ENCODE measurements at regions not wholly inside any gene's neighbourhood (a gene's known extent, or its start where the extent isn't known, plus 50 kb on each side); places are given as distances from the start of the nearest gene placed in this dataset.

DNA sequence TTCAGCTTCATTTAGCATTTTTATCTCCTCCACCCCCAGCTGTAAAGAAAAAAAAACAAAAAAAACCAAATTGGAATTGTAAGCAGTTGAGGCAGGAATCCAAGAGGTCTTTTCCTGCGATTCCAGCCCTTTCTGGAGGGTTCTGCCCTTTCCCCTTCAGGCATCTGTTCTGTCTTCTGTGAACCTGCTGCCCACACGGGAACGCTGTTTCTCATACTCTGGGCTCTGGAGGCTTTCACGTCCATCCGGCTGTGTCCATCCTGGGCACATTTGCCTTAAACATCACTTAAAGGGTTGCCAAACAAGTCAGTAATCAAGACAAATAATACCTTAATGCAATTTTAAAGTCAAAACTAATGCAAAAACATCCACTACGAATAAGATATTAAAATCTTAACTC is 302.8 kb upstream of the PITRM1 start:
- DNase-seq (ENCODE audit: low read depth), result no peak
- H3K4me3 ChIP-seq (ENCODE audit: low read depth, low read length), result no peak overlapping the region
- TF ChIP-seq, protein P1, sequence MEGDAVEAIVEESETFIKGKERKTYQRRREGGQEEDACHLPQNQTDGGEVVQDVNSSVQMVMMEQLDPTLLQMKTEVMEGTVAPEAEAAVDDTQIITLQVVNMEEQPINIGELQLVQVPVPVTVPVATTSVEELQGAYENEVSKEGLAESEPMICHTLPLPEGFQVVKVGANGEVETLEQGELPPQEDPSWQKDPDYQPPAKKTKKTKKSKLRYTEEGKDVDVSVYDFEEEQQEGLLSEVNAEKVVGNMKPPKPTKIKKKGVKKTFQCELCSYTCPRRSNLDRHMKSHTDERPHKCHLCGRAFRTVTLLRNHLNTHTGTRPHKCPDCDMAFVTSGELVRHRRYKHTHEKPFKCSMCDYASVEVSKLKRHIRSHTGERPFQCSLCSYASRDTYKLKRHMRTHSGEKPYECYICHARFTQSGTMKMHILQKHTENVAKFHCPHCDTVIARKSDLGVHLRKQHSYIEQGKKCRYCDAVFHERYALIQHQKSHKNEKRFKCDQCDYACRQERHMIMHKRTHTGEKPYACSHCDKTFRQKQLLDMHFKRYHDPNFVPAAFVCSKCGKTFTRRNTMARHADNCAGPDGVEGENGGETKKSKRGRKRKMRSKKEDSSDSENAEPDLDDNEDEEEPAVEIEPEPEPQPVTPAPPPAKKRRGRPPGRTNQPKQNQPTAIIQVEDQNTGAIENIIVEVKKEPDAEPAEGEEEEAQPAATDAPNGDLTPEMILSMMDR (IDR thresholded peaks at IDR 0.05; ENCODE audit: insufficient read depth, low read depth, low read length, missing control alignments), result no peak

DNA sequence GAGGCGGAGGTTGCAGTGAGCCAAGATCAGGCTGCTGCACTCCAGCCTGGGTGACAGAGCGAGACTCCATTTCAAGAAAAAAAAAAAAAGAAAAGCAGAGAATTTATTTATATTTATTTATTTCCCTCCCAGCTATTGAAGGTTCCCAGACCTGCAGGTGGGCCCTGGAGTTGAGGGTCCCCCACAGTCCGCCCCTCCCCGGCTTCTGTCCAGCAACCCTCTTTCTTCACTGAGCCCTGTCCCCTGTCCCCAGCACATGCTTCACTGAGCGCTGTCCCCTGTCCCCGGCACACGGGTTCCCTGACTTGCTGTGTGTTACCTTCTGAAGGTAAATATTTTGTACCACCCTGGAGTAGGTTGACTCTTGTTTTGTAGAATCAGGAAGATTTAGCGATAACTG is 301.7 kb upstream of the PITRM1 start:
- no peak for DNase-seq (ENCODE audit: low read depth)
- H3K4me3 ChIP-seq (ENCODE audit: low read depth, low read length), result no peak overlapping the region
- TF ChIP-seq, protein P1 (IDR thresholded peaks at IDR 0.05; ENCODE audit: insufficient read depth, low read depth, low read length, missing control alignments), result no peak

DNA sequence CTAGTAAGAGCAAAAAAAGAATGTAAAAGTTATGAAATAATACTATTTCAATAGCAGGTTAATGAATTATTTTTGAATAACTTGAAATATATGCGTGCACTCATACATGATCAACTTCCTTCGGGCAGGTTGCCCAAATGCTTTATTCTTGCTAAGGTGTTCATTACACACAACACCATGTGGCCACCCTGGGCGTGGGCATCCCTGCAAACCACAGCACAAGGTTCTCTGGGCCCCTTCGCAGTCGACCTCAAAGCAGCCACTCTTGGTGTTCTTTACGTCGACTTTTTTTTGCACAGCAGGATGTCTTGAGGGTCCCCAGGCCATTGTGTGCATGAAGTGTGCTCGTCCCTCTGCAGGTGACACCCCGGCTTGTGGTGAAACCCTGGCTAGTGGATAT is 300.7 kb upstream of the PITRM1 start:
- TF ChIP-seq, protein P1 (IDR thresholded peaks at IDR 0.05; ENCODE audit: insufficient read depth, low read depth, low read length, missing control alignments), result no peak
- no peak overlapping the region for H3K4me3 ChIP-seq (ENCODE audit: low read depth, low read length)
- DNase-seq (ENCODE audit: low read depth), result no peak

DNA sequence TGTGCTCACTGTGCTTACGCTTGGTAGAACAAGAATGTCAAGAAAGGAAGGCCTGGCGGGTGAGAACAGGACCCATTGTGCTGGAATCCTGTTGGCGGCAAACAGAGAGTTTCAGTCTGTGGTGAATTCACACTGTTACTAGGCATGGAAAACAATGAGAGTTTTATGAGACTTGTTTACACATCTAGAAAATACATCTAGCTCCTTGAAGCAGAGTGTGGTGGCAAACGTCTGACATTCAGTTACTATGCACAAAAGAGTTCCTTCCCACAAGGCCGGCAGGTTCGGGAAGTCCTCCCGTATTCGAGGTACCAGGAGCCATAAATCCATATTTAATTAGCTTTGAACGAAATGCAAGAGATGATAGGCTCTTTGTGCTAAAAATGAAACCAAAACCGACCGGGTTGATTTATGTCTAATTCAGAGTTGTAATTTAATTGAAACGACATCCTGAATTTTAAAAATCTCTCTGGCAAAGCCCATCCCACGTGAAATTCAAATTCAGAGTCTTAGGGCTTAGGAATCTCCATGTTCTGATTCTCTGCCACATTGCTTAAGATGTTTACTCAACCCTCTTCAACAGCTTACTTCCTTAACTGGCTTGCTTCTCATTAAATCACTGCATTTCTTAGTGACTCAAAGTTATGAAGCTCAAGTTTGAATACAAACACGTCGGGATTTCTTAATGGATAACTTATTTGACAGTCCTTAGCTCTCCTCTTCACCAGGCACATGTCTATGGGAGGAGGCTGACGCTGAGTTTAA is 299.9 kb upstream of the PITRM1 start:
- TF ChIP-seq, protein P1 (IDR thresholded peaks at IDR 0.05; ENCODE audit: insufficient read depth, low read depth, low read length, missing control alignments), result no peak
- DNase-seq (ENCODE audit: low read depth), result no peak
- peak overlapping the region; percentile 47 for H3K4me3 ChIP-seq (ENCODE audit: low read depth, low read length)

DNA sequence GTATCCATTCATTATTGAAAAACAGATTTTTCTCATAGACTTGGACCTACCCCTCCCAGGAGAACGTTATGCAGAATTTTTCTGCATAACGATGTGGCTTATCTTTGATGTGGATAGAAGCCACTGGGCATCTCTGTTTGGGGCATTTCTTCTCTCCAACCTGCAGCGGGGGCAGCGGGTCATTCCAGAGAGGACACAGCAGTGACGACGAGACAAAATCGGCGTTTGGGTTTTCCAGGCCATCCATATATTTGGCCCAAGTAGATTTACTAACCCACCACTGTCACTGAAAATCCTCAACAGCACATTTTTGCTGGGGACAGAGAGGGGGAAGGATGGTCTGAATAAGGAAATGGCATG is 299.3 kb upstream of the PITRM1 start:
- TF ChIP-seq, protein P1 (IDR thresholded peaks at IDR 0.05; ENCODE audit: insufficient read depth, low read depth, low read length, missing control alignments), result no peak
- no peak overlapping the region for H3K4me3 ChIP-seq (ENCODE audit: low read depth, low read length)
- DNase-seq (ENCODE audit: low read depth), result no peak

DNA sequence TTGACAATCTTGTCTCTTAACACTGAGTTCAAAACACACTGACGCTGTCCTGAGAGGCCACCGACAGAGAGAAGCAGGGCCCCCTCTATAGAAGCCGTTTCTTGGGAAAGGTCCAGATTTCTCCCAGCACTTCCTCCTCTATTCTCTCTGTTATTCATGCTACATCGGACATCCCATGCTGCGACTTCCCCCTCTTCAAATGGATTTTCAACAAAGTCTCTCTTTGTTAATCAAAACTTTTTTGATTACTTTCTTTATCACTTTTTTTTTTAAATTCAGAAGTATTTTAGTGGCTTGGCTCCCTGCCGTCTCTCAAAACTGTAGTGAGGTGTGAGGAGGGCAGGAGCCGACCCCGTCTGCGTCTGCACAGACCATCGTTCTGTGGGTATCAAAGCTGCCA is 298.9 kb upstream of the PITRM1 start:
- no peak overlapping the region for H3K4me3 ChIP-seq (ENCODE audit: low read depth, low read length)
- TF ChIP-seq, protein P1 (IDR thresholded peaks at IDR 0.05; ENCODE audit: insufficient read depth, low read depth, low read length, missing control alignments), result no peak
- DNase-seq (ENCODE audit: low read depth), result no peak

DNA sequence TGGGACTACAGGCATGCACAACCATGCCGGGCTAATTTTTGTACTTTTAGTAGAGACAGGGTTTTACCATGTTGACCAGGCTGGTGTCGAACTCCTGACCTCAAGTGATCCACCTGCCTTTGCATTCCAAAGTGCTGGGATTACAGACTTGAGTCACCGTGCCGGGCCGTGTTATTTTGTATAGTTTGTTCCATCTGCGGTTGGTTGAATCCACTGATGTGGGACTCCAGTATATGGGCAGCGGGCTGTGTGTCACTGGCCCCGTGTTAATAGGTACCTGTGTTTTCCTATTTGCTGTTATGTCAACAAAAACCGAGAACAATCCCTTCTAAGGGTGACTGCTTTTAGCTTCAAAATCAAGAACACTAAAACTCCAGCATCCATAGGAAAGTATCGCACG is 297.6 kb upstream of the PITRM1 start:
- no peak overlapping the region for H3K4me3 ChIP-seq (ENCODE audit: low read depth, low read length)
- DNase-seq (ENCODE audit: low read depth), result no peak
- TF ChIP-seq, protein P1 (IDR thresholded peaks at IDR 0.05; ENCODE audit: insufficient read depth, low read depth, low read length, missing control alignments), result no peak
